ENCODE measurements at regions not wholly inside any gene's neighbourhood (a gene's known extent, or its start where the extent isn't known, plus 50 kb on each side); places are given as distances from the start of the nearest gene placed in this dataset.

DNA sequence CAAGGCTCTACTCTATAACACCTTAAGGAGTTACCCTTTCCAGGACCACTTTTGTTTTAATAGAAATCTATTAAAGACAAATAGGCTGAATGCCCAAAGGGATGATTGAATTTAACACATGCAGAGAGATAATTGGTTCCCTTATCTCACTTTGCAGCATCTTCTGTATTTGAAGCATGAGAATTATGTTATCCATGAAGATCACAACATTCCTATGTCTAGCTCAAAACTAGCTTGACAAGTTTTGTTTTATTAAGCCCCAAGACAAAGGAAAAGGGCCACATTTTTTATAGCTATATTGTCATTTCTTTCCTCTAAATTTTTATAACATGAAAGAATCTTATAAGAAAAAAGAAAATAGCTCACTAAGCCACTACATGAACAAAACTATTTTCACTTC is 57.9 kb upstream of the FTMT start:
- no peak for TF ChIP-seq GATA2 (IDR thresholded peaks at IDR 0.05; ENCODE audit: low read depth, low read length)
- no peak for TF ChIP-seq GATA3 (IDR thresholded peaks at IDR 0.05; ENCODE audit: low read depth, low read length)

Data from SH-SY5Y (cell line).